IPS-20b (cell line): ENCODE measurements at regions not wholly inside any gene's neighbourhood (a gene's known extent, or its start where the extent isn't known, plus 50 kb on each side); places are given as distances from the start of the nearest gene placed in this dataset.
"Not testable (repeated sequence)": the region's sequence is repeated elsewhere in the genome, so short reads cannot be mapped to it uniquely, and the experiment has no call there.

Source experiments
- H3K27ac ChIP-seq: one replicate; pipeline ENCODE4 v1.5.1; 2013; ENCODE audit warnings: low read length
- H3K27me3 ChIP-seq: 2 replicates; pipeline ENCODE4 v1.6.1; 2013; ENCODE audit warnings: mild to moderate bottlenecking, low read length, inconsistent platforms; ENCODE audit not compliant: insufficient read depth
- H3K36me3 ChIP-seq: 2 replicates; pipeline ENCODE4 v1.6.1; 2013; ENCODE audit warnings: low read depth, mild to moderate bottlenecking, inconsistent platforms, low read length, moderate library complexity; ENCODE audit not compliant: insufficient read depth
- H3K4me1 ChIP-seq: 2 replicates; pipeline ENCODE4 v1.6.1; 2013; ENCODE audit warnings: mild to moderate bottlenecking, control low read depth, inconsistent platforms, low read length, moderate library complexity; ENCODE audit not compliant: insufficient read depth
- H3K4me3 ChIP-seq: 2 replicates; pipeline ENCODE4 v1.5.1; 2013; ENCODE audit warnings: mild to moderate bottlenecking, low read length, inconsistent platforms
- H3K9ac ChIP-seq: 2 replicates; pipeline ENCODE4 v1.6.1; 2013; ENCODE audit warnings: low read depth, mild to moderate bottlenecking, inconsistent platforms, low read length, moderate library complexity
- H3K9me3 ChIP-seq: 2 replicates; pipeline ENCODE4 v1.6.1; 2013; ENCODE audit warnings: mild to moderate bottlenecking, low read depth, low read length, inconsistent platforms; ENCODE audit not compliant: insufficient read depth

GRCh38 chr1:120621278-120621677 is 102.5 kb upstream of the NBPF26 start:
- not testable (repeated sequence) for H3K27ac ChIP-seq, H3K27me3 ChIP-seq, H3K36me3 ChIP-seq, H3K9me3 ChIP-seq, H3K9ac ChIP-seq, H3K4me1 ChIP-seq, H3K4me3 ChIP-seq

GRCh38 chr1:120623539-120623938 is 100.2 kb upstream of the NBPF26 start:
- H3K9ac ChIP-seq, H3K36me3 ChIP-seq, H3K4me3 ChIP-seq, H3K27me3 ChIP-seq, H3K27ac ChIP-seq, H3K9me3 ChIP-seq, H3K4me1 ChIP-seq: not testable (repeated sequence)

GRCh38 chr1:120624565-120625064 is 99.1 kb upstream of the NBPF26 start:
- H3K27me3 ChIP-seq, H3K27ac ChIP-seq, H3K4me1 ChIP-seq, H3K4me3 ChIP-seq, H3K9ac ChIP-seq, H3K36me3 ChIP-seq, H3K9me3 ChIP-seq: not testable (repeated sequence)

- H3K27me3 ChIP-seq, H3K27ac ChIP-seq, H3K4me1 ChIP-seq, H3K9me3 ChIP-seq, H3K36me3 ChIP-seq, H3K9ac ChIP-seq, H3K4me3 ChIP-seq: not testable (repeated sequence)
Observed at GRCh38 chr1:120629832-120630455, 93.8 kb upstream of the NBPF26 start.

GRCh38 chr1:120634816-120635806 is 88.6 kb upstream of the NBPF26 start:
- not testable (repeated sequence) for H3K36me3 ChIP-seq, H3K27ac ChIP-seq, H3K27me3 ChIP-seq, H3K9me3 ChIP-seq, H3K4me3 ChIP-seq, H3K4me1 ChIP-seq, H3K9ac ChIP-seq

- not testable (repeated sequence) for H3K4me3 ChIP-seq, H3K27ac ChIP-seq, H3K27me3 ChIP-seq, H3K9ac ChIP-seq, H3K4me1 ChIP-seq, H3K36me3 ChIP-seq, H3K9me3 ChIP-seq
Observed at GRCh38 chr1:120640261-120641013, 83.3 kb upstream of the NBPF26 start.

- H3K9me3 ChIP-seq, H3K27ac ChIP-seq, H3K4me1 ChIP-seq, H3K36me3 ChIP-seq, H3K9ac ChIP-seq, H3K4me3 ChIP-seq, H3K27me3 ChIP-seq: not testable (repeated sequence)
Observed at GRCh38 chr1:120641014-120641302, 82.8 kb upstream of the NBPF26 start.

- not testable (repeated sequence) for H3K9me3 ChIP-seq, H3K36me3 ChIP-seq, H3K4me1 ChIP-seq, H3K27me3 ChIP-seq, H3K4me3 ChIP-seq, H3K9ac ChIP-seq, H3K27ac ChIP-seq
Observed at GRCh38 chr1:120647182-120647581, 76.6 kb upstream of the NBPF26 start.

- not testable (repeated sequence) for H3K27me3 ChIP-seq, H3K27ac ChIP-seq, H3K4me3 ChIP-seq
Observed at GRCh38 chr1:120648915-120649623, 74.7 kb upstream of the NBPF26 start.

GRCh38 chr1:120649730-120650129 is 74.0 kb upstream of the NBPF26 start:
- not testable (repeated sequence) for H3K27me3 ChIP-seq, H3K9me3 ChIP-seq, H3K36me3 ChIP-seq, H3K4me3 ChIP-seq, H3K27ac ChIP-seq, H3K9ac ChIP-seq, H3K4me1 ChIP-seq

More at GRCh38 chr1:120648915-120649623, 74.7 kb upstream of the NBPF26 start:
- H3K9me3 ChIP-seq, H3K36me3 ChIP-seq, H3K4me1 ChIP-seq, H3K9ac ChIP-seq: not testable (repeated sequence)

GRCh38 chr1:120654114-120654513 is 69.6 kb upstream of the NBPF26 start:
- not testable (repeated sequence) for H3K9me3 ChIP-seq, H3K4me3 ChIP-seq, H3K27ac ChIP-seq, H3K9ac ChIP-seq, H3K36me3 ChIP-seq, H3K27me3 ChIP-seq, H3K4me1 ChIP-seq
